ENCODE measurements at regions not wholly inside any gene's neighbourhood (a gene's known extent, or its start where the extent isn't known, plus 50 kb on each side); places are given as distances from the start of the nearest gene placed in this dataset.

- no peaks in the 10 kb centered on the region for H3K9me2 ChIP-seq (replicated peaks; ENCODE audit: low read length)
- no peak overlapping the region for H3K4me3 ChIP-seq (ENCODE audit: low read length)
- no peak overlapping the region for H3K27ac ChIP-seq (ENCODE audit: low read length)
- H3K79me2 ChIP-seq (ENCODE audit: low read length) = no peaks in the 10 kb centered on the region
- H3K9me3 ChIP-seq (ENCODE audit: low read length) = no peaks in the 10 kb centered on the region
- H3K4me1 ChIP-seq (ENCODE audit: insufficient read depth, low read length) = peaks cover 8% of the 10 kb centered on the region
- ChIA-PET POLR2A (ENCODE audit: unreplicated experiment) (no interaction called here), CTCF (no interaction called here)
- no peak overlapping the region for H3K9ac ChIP-seq (ENCODE audit: low read length)
- H2AFZ ChIP-seq (ENCODE audit: low read length) = no peak overlapping the region
- H4K20me1 ChIP-seq (ENCODE audit: low read length) = no peaks in the 10 kb centered on the region
- intact Hi-C loops (cut with micrococcal nuclease) = no loop called here
- no peak overlapping the region for H3K4me2 ChIP-seq (ENCODE audit: low read length)
- no peak for ATAC-seq
- no peaks in the 10 kb centered on the region for H3K36me3 ChIP-seq (ENCODE audit: low read depth, low read length)
- TF ChIP-seq CTCF (conservative IDR thresholded peaks at IDR 0.05; ENCODE audit: low read depth, low read length) = no peak
- no peak for TF ChIP-seq EZH2 (IDR thresholded peaks at IDR 0.05; ENCODE audit: low read length, unreplicated experiment)
- TF ChIP-seq EZH2phosphoT487 (IDR thresholded peaks at IDR 0.05; ENCODE audit: borderline replicate concordance, low read length) = no peak
- no peaks in the 10 kb centered on the region for H3F3A ChIP-seq (ENCODE audit: low read length, unreplicated experiment)
- no TSS peak for BruUV-seq (replicated peaks)
- DNase-seq = no peak
- no peaks in the 10 kb centered on the region for H3K27me3 ChIP-seq (ENCODE audit: low read length)
Measured at GRCh38 chr3:178137206-178137605, 399.0 kb upstream of the KCNMB2 start.

- TF ChIP-seq CTCF (conservative IDR thresholded peaks at IDR 0.05; ENCODE audit: low read depth, low read length) (no peak), EZH2 (IDR thresholded peaks at IDR 0.05; ENCODE audit: low read length, unreplicated experiment) (no peak), EZH2phosphoT487 (IDR thresholded peaks at IDR 0.05; ENCODE audit: borderline replicate concordance, low read length) (no peak)
Measured at GRCh38 chr3:178137831-178138230, 398.4 kb upstream of the KCNMB2 start.

GRCh38 chr3:178139116-178139515, 397.1 kb upstream of the KCNMB2 start:
- CTCF ChIA-PET = no interaction called here
- no peak for DNase-seq
- H3K4me1 ChIP-seq (ENCODE audit: insufficient read depth, low read length) = peaks cover 8% of the 10 kb centered on the region
- no peak for ATAC-seq
- H3K36me3 ChIP-seq (ENCODE audit: low read depth, low read length) = no peaks in the 10 kb centered on the region
- no peak overlapping the region for H3K4me2 ChIP-seq (ENCODE audit: low read length)
- no peak overlapping the region for H3K4me3 ChIP-seq (ENCODE audit: low read length)
- no peaks in the 10 kb centered on the region for H3K27me3 ChIP-seq (ENCODE audit: low read length)
- H3K9me3 ChIP-seq (ENCODE audit: low read length) = no peaks in the 10 kb centered on the region
- no peaks in the 10 kb centered on the region for H3K79me2 ChIP-seq (ENCODE audit: low read length)
- no peak overlapping the region for H3K9ac ChIP-seq (ENCODE audit: low read length)
- POLR2A ChIA-PET (ENCODE audit: unreplicated experiment) = no interaction called here
- intact Hi-C loops (cut with micrococcal nuclease) = no loop called here
- H3K9me2 ChIP-seq (replicated peaks; ENCODE audit: low read length) = no peaks in the 10 kb centered on the region
- no peak for TF ChIP-seq EZH2phosphoT487 (IDR thresholded peaks at IDR 0.05; ENCODE audit: borderline replicate concordance, low read length)
- TF ChIP-seq CTCF (conservative IDR thresholded peaks at IDR 0.05; ENCODE audit: low read depth, low read length) = no peak
- TF ChIP-seq EZH2 (IDR thresholded peaks at IDR 0.05; ENCODE audit: low read length, unreplicated experiment) = no peak
- no peaks in the 10 kb centered on the region for H4K20me1 ChIP-seq (ENCODE audit: low read length)
- no peaks in the 10 kb centered on the region for H3F3A ChIP-seq (ENCODE audit: low read length, unreplicated experiment)
- H3K27ac ChIP-seq (ENCODE audit: low read length) = no peak overlapping the region
- BruUV-seq (replicated peaks) = no TSS peak
- H2AFZ ChIP-seq (ENCODE audit: low read length) = no peak overlapping the region

More at GRCh38 chr3:178137831-178138230, 398.4 kb upstream of the KCNMB2 start:
- H3K4me2 ChIP-seq (ENCODE audit: low read length) = no peak overlapping the region
- no peaks in the 10 kb centered on the region for H3K79me2 ChIP-seq (ENCODE audit: low read length)
- H3K36me3 ChIP-seq (ENCODE audit: low read depth, low read length) = no peaks in the 10 kb centered on the region
- H3K9me3 ChIP-seq (ENCODE audit: low read length) = no peaks in the 10 kb centered on the region
- H4K20me1 ChIP-seq (ENCODE audit: low read length) = no peaks in the 10 kb centered on the region
- CTCF ChIA-PET = no interaction called here
- H3K9me2 ChIP-seq (replicated peaks; ENCODE audit: low read length) = no peaks in the 10 kb centered on the region
- no TSS peak for BruUV-seq (replicated peaks)
- DNase-seq = no peak
- no peak overlapping the region for H3K9ac ChIP-seq (ENCODE audit: low read length)
- H3K4me1 ChIP-seq (ENCODE audit: insufficient read depth, low read length) = peaks cover 8% of the 10 kb centered on the region
- ATAC-seq = no peak
- intact Hi-C loops (cut with micrococcal nuclease) = no loop called here
- no peak overlapping the region for H3K4me3 ChIP-seq (ENCODE audit: low read length)
- H3F3A ChIP-seq (ENCODE audit: low read length, unreplicated experiment) = no peaks in the 10 kb centered on the region
- no peak overlapping the region for H2AFZ ChIP-seq (ENCODE audit: low read length)
- POLR2A ChIA-PET (ENCODE audit: unreplicated experiment) = no interaction called here
- no peaks in the 10 kb centered on the region for H3K27me3 ChIP-seq (ENCODE audit: low read length)
- no peak overlapping the region for H3K27ac ChIP-seq (ENCODE audit: low read length)

Measured in PC-3 (cell line).